Stimulated activated effector memory CD8-positive, alpha-beta T cell treated with anti-CD3 and anti-CD28 coated beads, Interleukin-12 subunit alpha, Interleukin-12 subunit beta, amount 100 ng/mL, for 72 hours (primary cell): ENCODE measurements at regions not wholly inside any gene's neighbourhood (a gene's known extent, or its start where the extent isn't known, plus 50 kb on each side); places are given as distances from the start of the nearest gene placed in this dataset.

ENCODE experiments used
- ATAC-seq: fragments of 150-1000 bp; cut with Tn5 transposase; 2 replicates; pipeline ENCODE4 v1.10.0; 2021
- DNase-seq, 2 donors: peaks; one replicate each; pipeline ENCODE4 v3.0.0; 2021 to 2022; ENCODE audit warnings: low spot score in 2 of 2
- H3K27ac Mint-ChIP-seq: one replicate; pipeline ENCODE4 v1.8.0; 2022; ENCODE audit warnings: mild to moderate bottlenecking, mixed read lengths
- H3K36me3 Mint-ChIP-seq: one replicate; pipeline ENCODE4 v1.8.0; 2022; ENCODE audit warnings: mild to moderate bottlenecking, mixed read lengths
- H3K4me1 Mint-ChIP-seq: one replicate; pipeline ENCODE4 v1.8.0; 2022; ENCODE audit warnings: mixed read lengths
- H3K4me3 Mint-ChIP-seq: one replicate; pipeline ENCODE4 v1.8.0; 2022; ENCODE audit warnings: mild to moderate bottlenecking, mixed read lengths
- H3K9me3 Mint-ChIP-seq: one replicate; pipeline ENCODE4 v1.8.0; 2022; ENCODE audit warnings: mixed read lengths

DNA sequence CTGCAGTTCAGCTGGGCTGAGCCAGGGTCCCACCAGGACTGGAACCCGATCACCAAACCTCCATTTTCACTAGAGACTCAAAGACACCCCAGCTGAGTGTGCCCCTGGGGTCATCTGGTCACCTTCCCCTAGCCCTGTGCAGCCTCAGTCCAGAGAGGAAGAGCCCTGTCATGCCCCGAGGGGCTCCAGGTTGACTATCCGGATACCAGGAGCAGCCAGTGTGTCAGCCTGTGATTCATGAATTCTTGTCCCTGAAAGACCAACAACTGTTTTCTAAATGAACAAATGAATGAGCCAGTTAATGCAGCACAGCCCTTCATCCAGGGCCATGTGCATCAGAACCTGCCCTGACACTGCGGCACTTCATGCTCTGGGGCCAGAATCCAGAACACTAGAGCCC lies 201.9 kb upstream of the TCERG1L start:
- DNase-seq (no peak), ATAC-seq (no peak)
- Mint-ChIP-seq H3K36me3 (no peaks in the 10 kb centered on the region), H3K4me1 (no peaks in the 10 kb centered on the region), H3K4me3 (no peak overlapping the region), H3K27ac (no peak overlapping the region), H3K9me3 (peaks cover 8% of the 10 kb centered on the region)

DNA sequence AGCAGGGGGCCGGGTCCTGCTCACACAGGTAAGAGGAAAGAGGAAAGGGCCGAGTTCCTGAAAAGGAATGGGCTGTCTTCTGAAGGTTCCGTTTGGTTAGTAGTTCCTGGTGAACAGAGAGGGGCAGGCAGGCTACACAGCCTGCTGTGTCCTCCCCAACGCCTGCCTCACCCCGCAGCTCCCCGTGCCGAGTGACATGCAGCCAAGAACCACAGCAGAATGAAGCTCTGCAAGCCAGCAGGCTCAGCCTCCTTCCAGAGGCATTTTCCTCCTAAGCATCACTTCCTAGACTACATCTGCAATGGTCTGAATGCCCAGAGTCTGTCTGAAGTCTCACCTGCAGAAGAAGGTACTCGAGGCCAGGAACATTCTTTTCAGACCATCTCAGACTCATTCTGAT lies 202.4 kb upstream of the TCERG1L start:
- ATAC-seq (no peak), DNase-seq (no peak)
- no peaks in the 10 kb centered on the region for H3K4me1 Mint-ChIP-seq
- H3K4me3 Mint-ChIP-seq, result no peak overlapping the region
- no peak overlapping the region for H3K27ac Mint-ChIP-seq
- no peaks in the 10 kb centered on the region for H3K36me3 Mint-ChIP-seq
- H3K9me3 Mint-ChIP-seq, result peaks cover 8% of the 10 kb centered on the region

GRCh38 chr10:131514454-131514853 lies 202.9 kb upstream of the TCERG1L start:
- H3K9me3 Mint-ChIP-seq, result peaks cover 4% of the 10 kb centered on the region
- no peak for ATAC-seq
- H3K36me3 Mint-ChIP-seq, result no peaks in the 10 kb centered on the region
- no peak for DNase-seq
- no peak overlapping the region for H3K27ac Mint-ChIP-seq
- no peak overlapping the region for H3K4me3 Mint-ChIP-seq
- H3K4me1 Mint-ChIP-seq, result no peaks in the 10 kb centered on the region

DNA sequence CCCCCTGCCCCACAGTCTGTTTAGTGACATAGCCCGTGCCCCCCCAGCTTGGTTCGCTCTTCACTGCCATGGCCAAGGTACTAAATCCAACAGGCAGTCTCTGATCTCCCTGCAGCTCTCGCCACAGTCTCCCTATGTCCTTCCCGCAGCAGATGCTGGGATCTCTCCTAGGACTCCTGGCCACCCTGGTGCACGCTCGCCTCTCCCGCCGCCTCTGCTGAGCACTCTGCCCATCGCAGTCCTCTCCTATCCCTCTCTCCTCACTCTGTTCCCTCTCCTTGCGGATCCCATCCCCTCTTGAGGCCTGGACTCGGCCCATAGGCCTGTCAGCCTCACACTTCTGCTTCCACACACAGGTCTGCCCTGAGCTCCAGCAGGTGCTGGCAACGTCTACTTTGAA lies 204.8 kb upstream of the TCERG1L start:
- Mint-ChIP-seq H3K4me1 (no peaks in the 10 kb centered on the region), H3K9me3 (no peaks in the 10 kb centered on the region), H3K4me3 (no peak overlapping the region), H3K27ac (no peak overlapping the region), H3K36me3 (no peaks in the 10 kb centered on the region)
- peak; percentile 31 for ATAC-seq
- DNase-seq, result no peak

DNA sequence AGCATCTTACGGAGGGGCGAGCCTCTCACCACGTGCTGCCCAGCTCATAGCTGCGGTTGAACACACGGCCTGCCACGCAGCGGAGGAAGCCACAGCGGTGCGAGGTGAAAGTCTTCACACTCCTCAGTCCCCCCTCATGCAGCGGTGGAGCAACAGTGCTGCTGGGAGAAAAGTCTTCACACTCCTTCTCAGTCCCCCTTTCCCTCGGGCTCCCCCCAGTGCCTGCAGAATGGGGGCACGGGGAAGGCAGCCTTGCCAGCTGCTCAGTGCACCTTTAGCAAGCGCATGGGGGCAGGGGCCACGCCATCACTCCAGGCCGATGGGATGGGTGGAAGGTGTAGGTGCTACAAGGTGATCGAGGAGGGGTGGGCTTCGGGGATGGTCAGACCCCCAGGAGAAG lies 206.3 kb upstream of the TCERG1L start:
- H3K27ac Mint-ChIP-seq, result no peak overlapping the region
- DNase-seq, result no peak
- ATAC-seq, result no peak
- H3K36me3 Mint-ChIP-seq, result no peaks in the 10 kb centered on the region
- H3K9me3 Mint-ChIP-seq, result no peaks in the 10 kb centered on the region
- no peaks in the 10 kb centered on the region for H3K4me1 Mint-ChIP-seq
- no peak overlapping the region for H3K4me3 Mint-ChIP-seq

- Mint-ChIP-seq H3K36me3 (no peaks in the 10 kb centered on the region), H3K27ac (no peak overlapping the region), H3K9me3 (no peaks in the 10 kb centered on the region), H3K4me1 (no peaks in the 10 kb centered on the region), H3K4me3 (no peak overlapping the region)
- DNase-seq (no peak), ATAC-seq (no peak)
These were observed 208.4 kb upstream of the TCERG1L start for GRCh38 chr10:131519723-131520605.

GRCh38 chr10:131531265-131532190 lies 220.0 kb upstream of the TCERG1L start:
- no peak for DNase-seq
- H3K9me3 Mint-ChIP-seq, result no peaks in the 10 kb centered on the region
- no peak overlapping the region for H3K4me3 Mint-ChIP-seq
- H3K4me1 Mint-ChIP-seq, result no peaks in the 10 kb centered on the region
- no peak overlapping the region for H3K27ac Mint-ChIP-seq
- ATAC-seq, result peak; percentile 29
- no peaks in the 10 kb centered on the region for H3K36me3 Mint-ChIP-seq

- H3K4me3 Mint-ChIP-seq, result no peak overlapping the region
- H3K27ac Mint-ChIP-seq, result no peak overlapping the region
- H3K36me3 Mint-ChIP-seq, result no peaks in the 10 kb centered on the region
- ATAC-seq (no peak), DNase-seq (no peak)
- no peaks in the 10 kb centered on the region for H3K4me1 Mint-ChIP-seq
- no peaks in the 10 kb centered on the region for H3K9me3 Mint-ChIP-seq
These were observed 220.8 kb upstream of the TCERG1L start for GRCh38 chr10:131532291-131532690.

DNA sequence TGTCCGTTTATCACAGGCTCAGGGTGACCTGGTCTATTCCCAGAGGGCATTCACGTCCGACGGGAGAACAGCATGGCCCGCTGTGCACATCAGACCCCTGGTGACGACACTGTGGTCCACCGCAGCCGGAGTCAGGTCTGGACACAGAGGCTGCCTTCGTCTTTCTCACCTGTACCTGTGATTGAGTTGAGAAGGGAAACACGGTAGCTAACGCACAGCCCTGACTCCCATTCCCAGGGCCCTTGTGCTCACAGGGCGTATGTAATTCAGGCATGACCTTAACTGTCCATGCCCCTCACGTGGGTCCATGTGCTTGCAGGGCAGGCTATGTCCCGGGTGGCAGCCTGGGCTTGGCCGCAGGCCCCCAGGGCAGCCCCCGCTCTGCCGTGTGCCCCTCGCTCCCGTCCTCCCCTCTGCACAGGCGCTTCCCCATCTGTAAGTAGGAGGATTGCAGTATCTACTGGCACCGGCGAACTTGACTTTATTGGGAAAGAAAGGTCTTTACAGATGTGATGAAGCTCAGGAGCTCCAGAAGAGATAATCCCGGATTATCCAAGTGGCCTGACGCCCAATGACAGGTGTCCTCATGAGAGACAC lies 221.3 kb upstream of the TCERG1L start:
- Mint-ChIP-seq H3K4me3 (no peak overlapping the region), H3K36me3 (no peaks in the 10 kb centered on the region), H3K27ac (no peak overlapping the region), H3K4me1 (no peaks in the 10 kb centered on the region), H3K9me3 (no peaks in the 10 kb centered on the region)
- ATAC-seq (no peak), DNase-seq (no peak)

- no peak for DNase-seq
- Mint-ChIP-seq H3K4me3 (no peak overlapping the region), H3K4me1 (no peaks in the 10 kb centered on the region), H3K27ac (no peak overlapping the region), H3K36me3 (no peaks in the 10 kb centered on the region), H3K9me3 (no peaks in the 10 kb centered on the region)
- no peak for ATAC-seq
These were observed 222.5 kb upstream of the TCERG1L start for GRCh38 chr10:131533846-131534526.

- Mint-ChIP-seq H3K4me3 (no peak overlapping the region), H3K9me3 (no peaks in the 10 kb centered on the region), H3K4me1 (no peaks in the 10 kb centered on the region), H3K27ac (no peak overlapping the region), H3K36me3 (no peaks in the 10 kb centered on the region)
- ATAC-seq, result no peak
- DNase-seq, result no peak
These were observed 223.3 kb upstream of the TCERG1L start for GRCh38 chr10:131534836-131535235.

- DNase-seq (no peak), ATAC-seq (no peak)
- no peak overlapping the region for H3K27ac Mint-ChIP-seq
- no peak overlapping the region for H3K4me3 Mint-ChIP-seq
- peaks cover 3% of the 10 kb centered on the region for H3K9me3 Mint-ChIP-seq
- no peaks in the 10 kb centered on the region for H3K4me1 Mint-ChIP-seq
- H3K36me3 Mint-ChIP-seq, result no peaks in the 10 kb centered on the region
These were observed 225.2 kb upstream of the TCERG1L start for GRCh38 chr10:131536676-131537075.

- no peak overlapping the region for H3K4me3 Mint-ChIP-seq
- no peak for DNase-seq
- peaks cover 3% of the 10 kb centered on the region for H3K9me3 Mint-ChIP-seq
These were observed 225.8 kb upstream of the TCERG1L start for GRCh38 chr10:131537281-131537680.

DNA sequence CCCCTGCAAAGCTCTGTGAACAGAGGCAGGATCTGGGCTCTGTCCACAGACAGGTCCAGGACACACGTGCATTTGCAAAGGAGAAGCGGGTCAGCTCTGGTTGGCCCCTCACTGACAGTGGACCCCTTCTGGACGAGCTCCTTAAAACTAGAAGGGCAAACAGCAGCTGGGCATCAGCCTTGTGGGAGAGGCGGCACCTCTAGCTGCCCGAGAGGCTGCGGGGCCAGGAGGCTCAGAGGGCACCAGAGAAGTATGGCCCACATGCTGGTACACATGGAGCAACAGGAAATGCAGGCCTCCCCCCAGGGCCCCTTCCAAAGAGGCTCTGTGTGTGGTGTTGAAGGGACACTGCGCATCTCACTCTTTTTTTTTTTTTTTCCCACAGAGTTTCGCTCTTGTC lies 233.0 kb upstream of the TCERG1L start:
- DNase-seq, result no peak
- H3K36me3 Mint-ChIP-seq, result no peaks in the 10 kb centered on the region
- H3K4me1 Mint-ChIP-seq, result no peaks in the 10 kb centered on the region
- ATAC-seq, result no peak
- H3K4me3 Mint-ChIP-seq, result no peak overlapping the region
- H3K9me3 Mint-ChIP-seq, result peaks cover 3% of the 10 kb centered on the region
- no peak overlapping the region for H3K27ac Mint-ChIP-seq

More at GRCh38 chr10:131537281-131537680, 225.8 kb upstream of the TCERG1L start:
- Mint-ChIP-seq H3K36me3 (no peaks in the 10 kb centered on the region), H3K27ac (no peak overlapping the region), H3K4me1 (no peaks in the 10 kb centered on the region)
- ATAC-seq, result no peak
